ENCODE measurements at regions not wholly inside any gene's neighbourhood (a gene's known extent, or its start where the extent isn't known, plus 50 kb on each side); places are given as distances from the start of the nearest gene placed in this dataset.
"Not testable (repeated sequence)": the region's sequence is repeated elsewhere in the genome, so short reads cannot be mapped to it uniquely, and the experiment has no call there.

DNA sequence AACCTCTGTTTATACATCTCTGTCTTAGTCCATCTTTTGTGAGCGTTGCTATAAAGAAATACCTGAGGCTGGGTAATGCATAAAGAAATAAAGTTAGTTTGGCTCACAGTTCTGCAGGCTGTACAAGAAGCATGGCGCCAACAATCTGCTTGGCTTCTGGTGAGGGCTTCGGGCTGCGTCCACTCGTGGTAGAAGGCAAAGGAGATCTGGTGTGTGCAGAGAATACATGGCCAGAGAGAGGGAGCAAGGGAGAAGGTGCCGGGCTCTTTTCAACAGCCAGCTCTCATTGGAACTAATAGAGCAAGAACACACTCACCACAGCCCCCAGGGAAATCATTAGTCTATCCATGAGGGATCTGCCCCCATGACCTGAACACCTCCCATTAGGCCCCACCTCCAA lies 100.3 kb upstream of the SRSF6 start:
- Mint-ChIP-seq H3K27ac (ENCODE audit: unreplicated experiment) (no peak overlapping the region), H3K27me3 (ENCODE audit: unreplicated experiment) (peaks cover 14% of the 10 kb centered on the region), H3K36me3 (ENCODE audit: low read depth, unreplicated experiment) (peaks cover 7% of the 10 kb centered on the region), H3K9me3 (ENCODE audit: unreplicated experiment) (peaks cover 40% of the 10 kb centered on the region), H3K4me3 (ENCODE audit: unreplicated experiment) (no peak overlapping the region), H3K4me1 (ENCODE audit: unreplicated experiment) (no peaks in the 10 kb centered on the region)
- no peak for DNase-seq (ENCODE audit: low spot score)
- TF ChIP-seq, protein P1, sequence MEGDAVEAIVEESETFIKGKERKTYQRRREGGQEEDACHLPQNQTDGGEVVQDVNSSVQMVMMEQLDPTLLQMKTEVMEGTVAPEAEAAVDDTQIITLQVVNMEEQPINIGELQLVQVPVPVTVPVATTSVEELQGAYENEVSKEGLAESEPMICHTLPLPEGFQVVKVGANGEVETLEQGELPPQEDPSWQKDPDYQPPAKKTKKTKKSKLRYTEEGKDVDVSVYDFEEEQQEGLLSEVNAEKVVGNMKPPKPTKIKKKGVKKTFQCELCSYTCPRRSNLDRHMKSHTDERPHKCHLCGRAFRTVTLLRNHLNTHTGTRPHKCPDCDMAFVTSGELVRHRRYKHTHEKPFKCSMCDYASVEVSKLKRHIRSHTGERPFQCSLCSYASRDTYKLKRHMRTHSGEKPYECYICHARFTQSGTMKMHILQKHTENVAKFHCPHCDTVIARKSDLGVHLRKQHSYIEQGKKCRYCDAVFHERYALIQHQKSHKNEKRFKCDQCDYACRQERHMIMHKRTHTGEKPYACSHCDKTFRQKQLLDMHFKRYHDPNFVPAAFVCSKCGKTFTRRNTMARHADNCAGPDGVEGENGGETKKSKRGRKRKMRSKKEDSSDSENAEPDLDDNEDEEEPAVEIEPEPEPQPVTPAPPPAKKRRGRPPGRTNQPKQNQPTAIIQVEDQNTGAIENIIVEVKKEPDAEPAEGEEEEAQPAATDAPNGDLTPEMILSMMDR (IDR thresholded peaks at IDR 0.05; ENCODE audit: unreplicated experiment): no peak

DNA sequence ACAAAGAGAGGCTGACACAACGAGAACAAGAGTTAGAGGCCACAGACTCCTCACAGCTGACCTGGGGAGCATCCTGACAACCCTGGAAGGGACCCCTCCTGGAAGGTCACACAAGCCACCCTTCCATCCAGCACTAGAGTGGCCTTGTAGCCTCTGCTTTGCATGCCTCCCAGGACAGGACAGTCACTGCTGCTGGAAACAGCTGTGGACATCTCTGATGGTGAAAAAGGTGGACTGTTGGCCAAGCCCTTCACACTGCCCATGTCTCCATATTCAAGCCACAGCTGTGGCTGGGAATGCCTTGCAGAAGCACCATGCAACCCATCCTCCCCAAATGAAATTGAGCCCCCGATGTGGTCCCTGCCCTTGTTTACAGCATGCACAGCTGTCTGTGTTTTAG lies 102.1 kb upstream of the SRSF6 start:
- Mint-ChIP-seq H3K4me3 (ENCODE audit: unreplicated experiment) (no peak overlapping the region), H3K36me3 (ENCODE audit: low read depth, unreplicated experiment) (peaks cover 7% of the 10 kb centered on the region), H3K27me3 (ENCODE audit: unreplicated experiment) (peaks cover 9% of the 10 kb centered on the region), H3K4me1 (ENCODE audit: unreplicated experiment) (no peaks in the 10 kb centered on the region), H3K9me3 (ENCODE audit: unreplicated experiment) (peaks cover 40% of the 10 kb centered on the region), H3K27ac (ENCODE audit: unreplicated experiment) (no peak overlapping the region)
- TF ChIP-seq, protein P1 (IDR thresholded peaks at IDR 0.05; ENCODE audit: unreplicated experiment): no peak
- DNase-seq (ENCODE audit: low spot score): no peak

DNA sequence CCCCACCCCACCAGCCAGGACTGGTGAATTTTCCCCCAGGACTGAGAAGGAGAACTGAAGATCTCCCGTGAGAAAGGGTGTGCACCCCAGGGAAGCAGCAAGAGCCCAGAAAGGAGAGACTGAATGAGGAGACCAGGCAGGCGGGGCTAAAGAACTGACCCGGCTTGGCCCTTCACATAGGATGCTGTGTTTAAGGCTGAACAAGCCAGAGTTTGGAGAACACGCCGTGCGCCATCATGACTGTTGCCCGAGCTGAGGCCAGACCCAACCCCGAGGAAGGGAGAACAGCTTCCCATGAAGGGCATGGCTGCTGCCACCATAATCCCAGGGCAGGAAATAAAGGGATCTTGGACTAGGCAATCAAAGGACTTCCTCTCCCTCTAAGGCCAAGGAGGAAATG lies 104.7 kb upstream of the SRSF6 start:
- peaks cover 43% of the 10 kb centered on the region for H3K9me3 Mint-ChIP-seq (ENCODE audit: unreplicated experiment)
- no peak overlapping the region for H3K27ac Mint-ChIP-seq (ENCODE audit: unreplicated experiment)
- TF ChIP-seq, protein P1 (IDR thresholded peaks at IDR 0.05; ENCODE audit: unreplicated experiment): no peak
- peaks cover 8% of the 10 kb centered on the region for H3K36me3 Mint-ChIP-seq (ENCODE audit: low read depth, unreplicated experiment)
- no peak overlapping the region for H3K4me3 Mint-ChIP-seq (ENCODE audit: unreplicated experiment)
- no peak for DNase-seq (ENCODE audit: low spot score)
- H3K27me3 Mint-ChIP-seq (ENCODE audit: unreplicated experiment): peaks cover 17% of the 10 kb centered on the region
- no peaks in the 10 kb centered on the region for H3K4me1 Mint-ChIP-seq (ENCODE audit: unreplicated experiment)

DNA sequence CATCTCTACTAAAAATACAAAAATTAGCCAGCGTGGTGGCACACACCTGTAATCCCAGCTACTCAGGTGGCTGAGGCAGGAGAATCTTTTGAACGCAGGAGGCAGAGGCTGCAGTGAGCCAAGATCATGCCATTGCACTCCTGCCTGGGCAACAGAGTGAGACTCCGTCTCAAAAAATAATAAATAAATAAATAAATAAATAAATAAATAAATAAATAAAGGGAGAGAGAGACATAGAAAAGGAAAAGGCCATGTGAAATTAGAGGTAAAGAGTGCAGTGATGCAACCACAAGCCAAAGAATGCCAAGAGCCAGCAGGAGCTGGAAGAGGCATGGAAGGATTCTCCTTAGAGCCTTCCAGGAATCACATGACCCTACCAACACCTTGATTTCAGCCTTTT lies 107.0 kb upstream of the SRSF6 start:
- H3K27me3 Mint-ChIP-seq (ENCODE audit: unreplicated experiment): peaks cover 15% of the 10 kb centered on the region
- H3K27ac Mint-ChIP-seq (ENCODE audit: unreplicated experiment); H3K4me1 Mint-ChIP-seq (ENCODE audit: unreplicated experiment); H3K4me3 Mint-ChIP-seq (ENCODE audit: unreplicated experiment); H3K36me3 Mint-ChIP-seq (ENCODE audit: low read depth, unreplicated experiment); DNase-seq (ENCODE audit: low spot score): not testable (repeated sequence)
- H3K9me3 Mint-ChIP-seq (ENCODE audit: unreplicated experiment): peaks cover 33% of the 10 kb centered on the region

DNA sequence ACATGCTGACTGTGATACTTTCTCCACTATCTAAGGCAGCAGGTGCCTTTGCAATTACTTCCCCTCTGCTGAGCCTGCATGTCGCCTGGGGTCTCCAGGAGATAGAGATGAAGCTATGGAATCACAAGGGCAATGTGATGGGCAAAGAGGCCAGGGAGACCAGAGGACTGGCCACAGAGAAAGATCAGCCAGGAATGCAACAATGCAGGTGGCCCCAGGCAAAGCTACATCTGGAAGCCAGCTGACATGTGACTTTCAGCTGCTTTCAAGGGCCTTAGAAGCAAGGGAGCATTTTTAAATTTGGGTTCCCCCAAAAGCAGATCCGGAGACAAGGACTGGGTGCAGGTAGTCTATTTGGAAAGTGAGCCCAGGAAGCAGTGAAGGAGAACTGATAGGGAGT lies 107.9 kb upstream of the SRSF6 start:
- Mint-ChIP-seq H3K27me3 (ENCODE audit: unreplicated experiment) (peaks cover 17% of the 10 kb centered on the region), H3K4me1 (ENCODE audit: unreplicated experiment) (no peaks in the 10 kb centered on the region), H3K36me3 (ENCODE audit: low read depth, unreplicated experiment) (peaks cover 10% of the 10 kb centered on the region), H3K27ac (ENCODE audit: unreplicated experiment) (no peak overlapping the region), H3K9me3 (ENCODE audit: unreplicated experiment) (peaks cover 38% of the 10 kb centered on the region), H3K4me3 (ENCODE audit: unreplicated experiment) (no peak overlapping the region)
- TF ChIP-seq, protein P1 (IDR thresholded peaks at IDR 0.05; ENCODE audit: unreplicated experiment): no peak
- no peak for DNase-seq (ENCODE audit: low spot score)

DNA sequence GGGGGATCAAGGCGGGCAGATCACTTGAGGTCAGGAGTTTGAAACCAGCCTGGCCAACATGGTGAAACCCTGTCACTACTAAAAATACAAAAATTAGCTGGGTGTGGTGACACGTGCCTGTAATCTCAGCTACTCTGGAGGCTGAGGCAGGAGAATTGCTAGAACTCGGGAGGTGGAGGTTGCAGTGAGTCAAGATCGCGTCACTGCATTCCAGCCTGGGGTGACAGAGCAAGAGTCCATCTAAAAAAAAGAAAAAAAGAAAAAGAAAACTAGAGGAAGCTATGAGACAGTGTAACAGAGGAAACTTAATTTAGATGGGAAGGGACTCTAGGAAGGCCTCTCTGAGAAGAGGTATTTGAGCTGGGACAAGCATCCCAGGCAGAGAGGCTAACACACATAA lies 109.9 kb upstream of the SRSF6 start:
- not testable (repeated sequence) for H3K4me1 Mint-ChIP-seq (ENCODE audit: unreplicated experiment)
- Mint-ChIP-seq H3K9me3 (ENCODE audit: unreplicated experiment) (peaks cover 41% of the 10 kb centered on the region), H3K36me3 (ENCODE audit: low read depth, unreplicated experiment) (peaks cover 12% of the 10 kb centered on the region)

More for the DNA sequence above, 109.9 kb upstream of the SRSF6 start:
- H3K4me3 Mint-ChIP-seq (ENCODE audit: unreplicated experiment); H3K27ac Mint-ChIP-seq (ENCODE audit: unreplicated experiment); DNase-seq (ENCODE audit: low spot score): not testable (repeated sequence)
- H3K27me3 Mint-ChIP-seq (ENCODE audit: unreplicated experiment): peaks cover 17% of the 10 kb centered on the region

All from endothelial cell (in vitro differentiated cells).